CD4-positive, alpha-beta T cell treated with Interleukin-12 subunit alpha and Interleukin-12 subunit beta, for 1 hour (primary cell): ENCODE measurements at regions not wholly inside any gene's neighbourhood (a gene's known extent, or its start where the extent isn't known, plus 50 kb on each side); places are given as distances from the start of the nearest gene placed in this dataset.

Experiments
- DNase-seq: peaks from one replicate; pipeline ENCODE4 v3.0.0-alpha.2; 2020

DNA sequence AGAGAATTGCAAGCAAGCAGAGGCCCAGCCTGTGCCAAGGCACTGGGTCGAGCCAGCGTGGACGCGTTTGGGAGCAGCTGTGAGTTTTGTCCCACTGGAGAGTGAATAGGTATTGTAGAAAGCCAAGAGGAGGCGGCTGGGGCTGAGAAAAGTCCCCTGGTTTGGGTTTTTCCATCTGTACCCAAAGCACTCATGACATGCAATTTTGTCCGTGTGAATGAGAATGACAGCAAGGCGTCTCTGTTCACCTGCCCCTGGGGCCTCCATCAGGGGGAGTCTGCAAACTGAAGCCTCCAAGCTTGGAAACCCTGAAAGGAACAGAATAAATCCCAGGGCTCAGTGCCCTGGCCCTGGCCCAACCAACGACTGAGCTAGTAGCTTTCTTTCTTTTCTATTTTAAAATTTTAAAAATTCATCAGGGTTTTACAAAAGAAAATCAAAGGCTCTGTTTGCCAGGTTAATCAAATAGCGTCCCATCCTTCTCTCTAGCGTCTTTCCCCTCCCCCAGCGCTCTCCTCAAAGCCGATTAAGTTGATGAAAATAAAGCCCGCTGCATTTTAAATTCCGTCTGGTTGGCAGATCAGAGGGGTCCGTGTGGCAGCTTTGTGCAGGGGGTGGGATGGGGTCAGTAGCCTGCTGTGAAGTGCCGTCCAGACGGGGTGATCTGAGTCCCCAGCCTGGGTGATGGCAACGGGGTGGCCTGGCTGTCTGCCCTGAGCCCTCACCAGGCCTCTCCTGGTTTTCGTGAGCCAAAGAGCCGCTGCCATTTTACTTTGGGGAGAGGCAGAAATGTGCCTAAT, 171.0 kb downstream of the KATNIP start:
- no peak for DNase-seq

GRCh38 chr16:27721531-27722181, 171.7 kb downstream of the KATNIP start:
- DNase-seq: no peak

DNA sequence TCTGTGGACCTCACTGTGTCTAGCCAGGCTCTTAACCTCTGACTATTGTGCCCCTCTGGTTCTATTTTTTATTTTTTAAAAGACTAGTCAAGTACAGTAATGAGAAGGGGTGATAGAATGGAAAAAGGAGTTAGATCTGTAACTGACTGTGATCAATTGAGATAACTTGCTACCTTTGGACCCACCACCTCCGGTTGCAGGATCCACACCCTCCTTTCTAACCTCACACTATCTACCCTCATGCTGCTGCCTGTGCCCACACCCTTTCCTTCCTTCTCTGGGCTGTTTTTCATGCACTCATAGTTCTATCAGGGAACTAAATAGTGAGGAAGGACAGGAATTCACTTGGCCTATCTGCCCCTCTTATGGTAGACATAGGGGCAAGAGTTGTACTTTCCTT, 172.3 kb downstream of the KATNIP start:
- no peak for DNase-seq

- DNase-seq: peak; percentile 4
These were observed 173.0 kb downstream of the KATNIP start for GRCh38 chr16:27722892-27723450.

GRCh38 chr16:27723711-27724481, 174.0 kb downstream of the KATNIP start:
- DNase-seq: no peak

DNA sequence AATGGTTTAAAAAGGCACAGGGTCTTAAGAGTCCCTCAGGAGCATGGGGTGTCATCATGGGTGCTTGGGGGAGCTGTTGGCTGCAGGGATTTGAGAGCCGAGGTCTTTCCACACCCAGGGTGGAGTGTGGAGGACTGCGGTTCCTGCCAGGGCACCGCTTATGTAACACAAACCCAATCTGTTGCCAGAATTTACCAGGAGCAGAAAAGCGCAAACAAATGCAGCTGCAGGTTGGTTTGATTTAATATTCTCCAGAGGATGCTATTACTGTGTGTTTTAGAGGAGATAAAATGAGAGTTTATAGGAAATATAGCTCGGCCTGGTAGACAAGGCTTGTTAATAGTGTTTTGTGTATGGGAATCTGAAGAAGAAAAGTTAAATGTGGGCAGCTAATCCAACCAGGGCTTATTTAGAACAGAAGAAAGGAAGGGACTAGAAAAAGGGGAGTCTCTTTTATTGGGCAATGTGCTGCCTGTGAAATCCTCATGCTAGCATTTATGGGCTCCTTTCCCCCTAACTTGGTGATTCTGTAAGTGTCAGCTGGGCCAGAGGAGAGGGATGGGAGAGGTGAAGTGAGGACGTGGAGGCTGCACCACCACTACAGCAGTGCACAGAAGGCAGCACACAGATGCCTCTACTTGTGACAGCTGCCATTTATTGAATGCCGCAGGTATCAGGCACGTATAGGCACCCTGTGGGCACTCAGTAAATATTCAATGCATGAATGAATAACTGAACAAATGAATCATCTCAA, 174.7 kb downstream of the KATNIP start:
- no peak for DNase-seq

DNA sequence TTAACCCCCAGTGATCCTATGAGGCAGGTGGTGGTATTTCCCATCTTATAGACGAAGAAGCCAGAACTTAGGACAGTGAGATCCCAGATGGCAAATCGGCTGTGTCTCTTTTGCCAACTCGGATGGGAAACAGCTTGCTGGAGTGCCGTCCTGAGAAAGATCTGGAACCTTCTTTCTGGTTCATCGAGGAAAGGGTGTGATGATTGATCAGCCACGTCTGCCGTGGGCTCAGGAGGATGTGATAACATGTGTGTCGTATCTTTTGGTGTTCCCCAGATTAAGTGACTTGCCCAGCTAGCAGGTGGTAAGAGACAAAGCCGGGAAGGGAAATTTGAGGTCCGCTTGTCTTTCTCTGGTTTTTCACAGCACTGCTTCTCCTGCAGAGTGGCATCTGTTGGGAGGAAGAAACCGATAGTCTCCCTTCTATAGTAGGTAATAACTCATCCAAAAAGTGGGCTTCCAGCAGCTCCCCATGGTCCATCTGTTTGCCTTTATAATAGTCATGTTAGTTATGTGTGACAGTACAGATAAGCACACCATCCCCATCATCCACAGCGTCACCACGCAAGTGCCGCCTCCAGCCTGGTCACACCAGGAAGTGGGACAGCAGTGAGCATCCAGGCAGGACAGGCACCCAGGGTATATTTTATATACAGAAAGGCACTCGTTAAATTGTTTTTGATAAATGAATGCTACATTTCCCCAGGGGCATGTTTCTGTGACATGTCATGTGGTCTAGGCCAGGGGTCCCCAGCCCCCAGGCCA, 175.5 kb downstream of the KATNIP start:
- no peak for DNase-seq

GRCh38 chr16:27726621-27727261, 176.8 kb downstream of the KATNIP start:
- DNase-seq: no peak

- DNase-seq: no peak
These were observed 178.0 kb downstream of the KATNIP start for GRCh38 chr16:27727941-27728340.

DNA sequence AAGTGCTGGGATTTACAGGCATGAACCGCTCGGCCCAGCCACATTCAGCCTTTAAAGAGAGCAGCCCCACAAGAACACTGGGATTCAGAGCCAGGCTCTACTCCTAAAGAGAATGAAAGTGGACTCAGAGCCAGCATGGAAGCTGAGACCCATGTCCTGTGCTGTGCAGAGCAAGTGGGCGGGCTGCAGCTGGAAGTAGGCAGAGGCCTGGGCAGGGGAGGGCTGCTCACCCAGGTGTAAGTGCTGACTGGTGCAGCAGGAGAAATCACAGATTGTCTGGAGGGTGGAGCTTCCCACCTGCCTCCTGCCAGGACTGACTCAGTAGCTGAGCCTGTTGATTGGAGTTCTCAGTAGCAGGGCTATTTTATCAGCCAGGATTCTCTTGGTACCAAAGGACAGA, 178.7 kb downstream of the KATNIP start:
- no peak for DNase-seq

GRCh38 chr16:27729516-27730304, 179.8 kb downstream of the KATNIP start:
- DNase-seq: no peak

DNA sequence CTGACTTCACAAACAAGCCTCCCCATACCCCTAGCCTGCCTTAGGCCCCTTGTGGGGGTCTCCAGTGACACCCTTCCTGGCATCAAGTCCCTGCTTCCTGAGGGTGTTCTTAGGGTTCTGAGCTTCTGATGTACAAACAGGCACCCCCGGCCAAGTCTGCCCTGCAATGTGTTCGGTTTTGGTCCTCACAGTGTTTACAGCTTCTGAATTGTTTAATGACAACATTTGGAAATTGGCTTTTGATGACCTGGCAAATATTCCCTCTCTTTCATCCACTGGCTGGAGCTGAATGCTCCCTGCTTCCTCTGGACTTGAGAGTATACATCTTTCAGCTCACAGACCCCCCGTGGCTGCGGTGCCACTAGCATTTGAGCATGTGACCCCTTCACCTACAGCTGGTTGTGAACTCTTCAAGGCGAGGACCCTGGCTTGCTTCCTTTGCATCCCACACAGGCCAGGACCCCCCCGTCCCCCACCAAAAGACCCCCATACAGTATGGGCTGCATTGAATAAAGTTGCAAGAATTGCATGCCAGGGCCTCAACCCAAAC, 180.8 kb downstream of the KATNIP start:
- DNase-seq: no peak

- no peak for DNase-seq
These were observed 185.1 kb downstream of the KATNIP start for GRCh38 chr16:27735031-27735430.

GRCh38 chr16:27736431-27736830, 186.5 kb downstream of the KATNIP start:
- DNase-seq: no peak

DNA sequence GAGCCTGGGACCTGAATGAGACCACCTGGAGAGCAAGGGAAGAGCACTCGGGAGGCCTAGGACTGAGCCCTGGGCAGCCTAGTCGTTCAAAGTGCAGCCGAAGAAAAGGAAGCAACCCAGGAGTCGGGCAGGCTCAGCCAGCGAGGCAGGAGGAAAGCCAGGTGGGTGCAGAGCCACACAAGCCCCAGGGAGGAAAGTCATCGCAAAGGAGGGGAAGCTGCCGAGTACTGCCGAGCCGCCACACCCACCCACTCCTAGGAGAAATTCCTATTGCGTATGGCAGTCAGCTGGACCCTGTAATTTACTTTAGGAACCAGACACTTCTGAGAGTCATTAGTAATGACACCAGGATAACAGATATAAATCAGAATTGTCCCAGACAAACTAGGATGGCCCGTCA, 187.6 kb downstream of the KATNIP start:
- no peak for DNase-seq
